ENCODE measurements at regions not wholly inside any gene's neighbourhood (a gene's known extent, or its start where the extent isn't known, plus 50 kb on each side); places are given as distances from the start of the nearest gene placed in this dataset.

DNA sequence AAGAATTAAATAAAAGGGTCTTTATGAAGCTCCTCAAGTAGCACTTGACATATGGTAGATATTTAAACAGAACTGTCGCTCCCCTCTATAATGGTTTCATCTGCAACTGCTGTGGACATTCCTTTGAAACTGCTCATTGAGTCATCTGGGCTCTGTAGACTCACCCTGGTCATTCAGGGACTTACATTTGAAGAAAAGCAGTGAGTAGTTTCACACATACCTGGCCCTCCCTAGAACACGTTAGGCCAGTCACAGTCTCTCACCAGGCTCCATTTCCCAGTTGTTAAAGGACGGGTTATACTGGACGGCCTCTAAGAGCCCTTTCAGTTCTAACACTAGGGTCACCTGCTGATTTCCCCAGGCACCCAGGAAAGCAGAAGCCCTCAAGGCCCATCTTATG, 217.0 kb downstream of the BCL11B start:
- Histone ChIP-seq H3K79me2 (ENCODE audit: insufficient read depth) (no peaks in the 10 kb centered on the region), H3K4me3 (no peak overlapping the region), H3K4me2 (ENCODE audit: unreplicated experiment) (no peak overlapping the region), H3K4me1 (ENCODE audit: insufficient read depth) (no peaks in the 10 kb centered on the region), H3K36me3 (ENCODE audit: low read depth) (no peaks in the 10 kb centered on the region), H3K9me2 (ENCODE audit: insufficient read depth) (no peaks in the 10 kb centered on the region), H3K9me3 (ENCODE audit: low read depth) (peaks cover 3% of the 10 kb centered on the region), H2AFZ (no peak overlapping the region), H3F3A (ENCODE audit: insufficient read depth) (no peaks in the 10 kb centered on the region), H3K9ac (no peak overlapping the region), H3K27ac (no peak overlapping the region), H3K27me3 (replicated peaks; ENCODE audit: insufficient read depth) (no peaks in the 10 kb centered on the region), H4K20me1 (ENCODE audit: insufficient read depth) (no peaks in the 10 kb centered on the region)
- TF ChIP-seq EZH2phosphoT487 (IDR thresholded peaks at IDR 0.05; ENCODE audit: insufficient read depth, low read depth) (no peak), EZH2 (IDR thresholded peaks at IDR 0.05; ENCODE audit: insufficient read depth, poor library complexity, severe bottlenecking) (no peak)
- WGBS, 2 experiments (ENCODE audit: low coverage in 1 of 2, low lambda C conversion rate in 2 of 2, missing lambda C conversion rate in 2 of 2) = 49 to 56% methylated on average over 4 of the region's 4 CpGs
- DNase-seq = no peak
- in situ Hi-C loops (cut with MboI) = no loop called here

GRCh38 chr14:99055816-99056215, 216.2 kb downstream of the BCL11B start:
- Histone ChIP-seq H3K36me3 (ENCODE audit: low read depth) (no peaks in the 10 kb centered on the region), H3K9ac (no peak overlapping the region), H3K9me3 (ENCODE audit: low read depth) (peaks cover 3% of the 10 kb centered on the region), H4K20me1 (ENCODE audit: insufficient read depth) (no peaks in the 10 kb centered on the region), H3K27me3 (replicated peaks; ENCODE audit: insufficient read depth) (no peaks in the 10 kb centered on the region), H3K4me2 (ENCODE audit: unreplicated experiment) (no peak overlapping the region), H3K4me1 (ENCODE audit: insufficient read depth) (no peaks in the 10 kb centered on the region), H3F3A (ENCODE audit: insufficient read depth) (no peaks in the 10 kb centered on the region), H3K9me2 (ENCODE audit: insufficient read depth) (no peaks in the 10 kb centered on the region), H3K4me3 (no peak overlapping the region), H3K79me2 (ENCODE audit: insufficient read depth) (no peaks in the 10 kb centered on the region), H2AFZ (no peak overlapping the region), H3K27ac (no peak overlapping the region)
- no peak for DNase-seq
- WGBS, 2 experiments (ENCODE audit: low coverage in 1 of 2, low lambda C conversion rate in 2 of 2, missing lambda C conversion rate in 2 of 2) = 25 to 35% methylated on average over 6 of the region's 6 CpGs
- in situ Hi-C loops (cut with MboI) = no loop called here
- TF ChIP-seq EZH2 (IDR thresholded peaks at IDR 0.05; ENCODE audit: insufficient read depth, poor library complexity, severe bottlenecking) (no peak), EZH2phosphoT487 (IDR thresholded peaks at IDR 0.05; ENCODE audit: insufficient read depth, low read depth) (no peak)

GRCh38 chr14:99057576-99058083, 214.4 kb downstream of the BCL11B start:
- 45 to 46% methylated on average over 5 of the region's 5 CpGs for WGBS, 2 experiments (ENCODE audit: low coverage in 1 of 2, low lambda C conversion rate in 2 of 2, missing lambda C conversion rate in 2 of 2)
- Histone ChIP-seq H3K9me2 (ENCODE audit: insufficient read depth) (no peaks in the 10 kb centered on the region), H3K9ac (no peak overlapping the region), H3K4me3 (no peak overlapping the region), H3F3A (ENCODE audit: insufficient read depth) (no peaks in the 10 kb centered on the region), H4K20me1 (ENCODE audit: insufficient read depth) (no peaks in the 10 kb centered on the region), H3K79me2 (ENCODE audit: insufficient read depth) (no peaks in the 10 kb centered on the region), H3K36me3 (ENCODE audit: low read depth) (no peaks in the 10 kb centered on the region), H3K27ac (no peak overlapping the region), H3K4me2 (ENCODE audit: unreplicated experiment) (no peak overlapping the region), H3K4me1 (ENCODE audit: insufficient read depth) (no peaks in the 10 kb centered on the region), H3K9me3 (ENCODE audit: low read depth) (peaks cover under 1% of the 10 kb centered on the region), H2AFZ (no peak overlapping the region), H3K27me3 (replicated peaks; ENCODE audit: insufficient read depth) (no peaks in the 10 kb centered on the region)
- DNase-seq = no peak
- in situ Hi-C loops (cut with MboI) = no loop called here
- TF ChIP-seq EZH2 (IDR thresholded peaks at IDR 0.05; ENCODE audit: insufficient read depth, poor library complexity, severe bottlenecking) (no peak), EZH2phosphoT487 (IDR thresholded peaks at IDR 0.05; ENCODE audit: insufficient read depth, low read depth) (no peak)

DNA sequence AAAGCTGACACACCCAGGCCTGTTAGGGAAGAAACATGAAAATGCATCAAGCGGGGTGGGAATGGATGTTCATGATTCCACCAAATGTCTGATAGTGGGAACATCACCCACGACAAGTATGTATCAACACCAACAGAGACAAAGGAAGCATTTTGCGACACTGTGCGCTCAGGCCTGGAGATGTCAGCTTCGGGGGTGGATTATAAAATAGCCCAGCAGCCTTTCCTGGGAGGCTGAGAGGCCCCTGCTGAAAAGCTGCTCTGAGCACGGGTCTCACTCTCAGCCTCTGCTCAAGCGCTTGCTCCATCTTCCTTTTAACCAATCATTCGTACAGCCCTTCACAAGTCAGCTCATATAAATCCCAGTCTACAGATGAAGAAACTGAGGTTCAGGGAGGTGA, 213.5 kb downstream of the BCL11B start:
- Histone ChIP-seq H3K79me2 (ENCODE audit: insufficient read depth) (no peaks in the 10 kb centered on the region), H3K36me3 (ENCODE audit: low read depth) (no peaks in the 10 kb centered on the region), H3K4me1 (ENCODE audit: insufficient read depth) (no peaks in the 10 kb centered on the region), H3K9me3 (ENCODE audit: low read depth) (no peaks in the 10 kb centered on the region), H3K4me2 (ENCODE audit: unreplicated experiment) (no peak overlapping the region), H3K27ac (no peak overlapping the region), H3K4me3 (no peak overlapping the region), H4K20me1 (ENCODE audit: insufficient read depth) (no peaks in the 10 kb centered on the region), H3F3A (ENCODE audit: insufficient read depth) (no peaks in the 10 kb centered on the region), H3K9me2 (ENCODE audit: insufficient read depth) (no peaks in the 10 kb centered on the region), H2AFZ (no peak overlapping the region), H3K27me3 (replicated peaks; ENCODE audit: insufficient read depth) (no peaks in the 10 kb centered on the region), H3K9ac (no peak overlapping the region)
- DNase-seq = no peak
- TF ChIP-seq EZH2 (IDR thresholded peaks at IDR 0.05; ENCODE audit: insufficient read depth, poor library complexity, severe bottlenecking) (no peak), EZH2phosphoT487 (IDR thresholded peaks at IDR 0.05; ENCODE audit: insufficient read depth, low read depth) (no peak)
- in situ Hi-C loops (cut with MboI) = no loop called here
- WGBS, 2 experiments (ENCODE audit: low coverage in 1 of 2, low lambda C conversion rate in 2 of 2, missing lambda C conversion rate in 2 of 2) = 56 to 59% methylated on average over 8 of the region's 8 CpGs

- no peaks in the 10 kb centered on the region for H3K9me3 ChIP-seq (ENCODE audit: low read depth)
- no peaks in the 10 kb centered on the region for H3K27me3 ChIP-seq (replicated peaks; ENCODE audit: insufficient read depth)
- H3F3A ChIP-seq (ENCODE audit: insufficient read depth) = no peaks in the 10 kb centered on the region
- no peaks in the 10 kb centered on the region for H3K9me2 ChIP-seq (ENCODE audit: insufficient read depth)
- H3K36me3 ChIP-seq (ENCODE audit: low read depth) = no peaks in the 10 kb centered on the region
- TF ChIP-seq EZH2 (IDR thresholded peaks at IDR 0.05; ENCODE audit: insufficient read depth, poor library complexity, severe bottlenecking) = no peak
- TF ChIP-seq EZH2phosphoT487 (IDR thresholded peaks at IDR 0.05; ENCODE audit: insufficient read depth, low read depth) = no peak
- H2AFZ ChIP-seq = no peak overlapping the region
- DNase-seq = no peak
- no peak overlapping the region for H3K9ac ChIP-seq
- no peak overlapping the region for H3K4me3 ChIP-seq
- WGBS, 2 experiments (ENCODE audit: low coverage in 1 of 2, low lambda C conversion rate in 2 of 2, missing lambda C conversion rate in 2 of 2) = 61 to 67% methylated on average over 10 of the region's 10 CpGs
- no peak overlapping the region for H3K4me2 ChIP-seq (ENCODE audit: unreplicated experiment)
- in situ Hi-C loops (cut with MboI) = no loop called here
- H3K27ac ChIP-seq = no peak overlapping the region
- H3K79me2 ChIP-seq (ENCODE audit: insufficient read depth) = no peaks in the 10 kb centered on the region
- no peaks in the 10 kb centered on the region for H3K4me1 ChIP-seq (ENCODE audit: insufficient read depth)
- H4K20me1 ChIP-seq (ENCODE audit: insufficient read depth) = no peaks in the 10 kb centered on the region
Observed at GRCh38 chr14:99062216-99062615, 209.8 kb downstream of the BCL11B start.

Data from GM23248 (cell line).